Esophagus muscularis mucosa (tissue), 4 donors: ENCODE measurements at regions not wholly inside any gene's neighbourhood (a gene's known extent, or its start where the extent isn't known, plus 50 kb on each side); places are given as distances from the start of the nearest gene placed in this dataset.

Experiments used
- DNase-seq: peaks from one replicate; pipeline ENCODE4 v3.0.0-alpha.2; 2017; ENCODE audit errors: extremely low spot score
- H3K27ac ChIP-seq, 4 donors: fragments of 200-600 bp; sonication (generic); replicated peaks in 1 of 4; 1 replicate in 3 of 4; 2 replicates in 1 of 4; pipeline ENCODE4 v1.5.1; 2016 to 2019; ENCODE audit warnings: mild to moderate bottlenecking in 1 of 4
- H3K27me3 ChIP-seq, 4 donors: fragments of 200-600 bp; sonication (generic); one replicate each; pipeline versions ENCODE4 v1.5.1 to v1.6.0; 2016 to 2019
- H3K36me3 ChIP-seq, 4 donors: fragments of 200-600 bp; sonication (generic); one replicate each; pipeline ENCODE4 v1.5.1; 2016 to 2019
- H3K4me1 ChIP-seq, 4 donors: fragments of 200-600 bp; sonication (generic); one replicate each; pipeline ENCODE4 v1.5.1; 2016 to 2019
- H3K4me3 ChIP-seq, 4 donors: fragments of 200-600 bp; sonication (generic); 1 replicate in 2 of 4; 2 replicates in 2 of 4; pipeline ENCODE4 v1.5.1; 2016 to 2019; ENCODE audit warnings: mild to moderate bottlenecking in 4 of 4, moderate library complexity in 1 of 4
- H3K9me3 ChIP-seq, 4 donors: fragments of 200-600 bp; sonication (generic); 1 replicate in 3 of 4; 2 replicates in 1 of 4; pipeline ENCODE4 v1.5.1; 2016 to 2019
- CTCF ChIP-seq, 3 experiments: fragments of 200-600 bp in 2 of 3; fragments of 450-650 bp in 1 of 3; sonication (generic) in 2 of 3; IDR thresholded peaks; one replicate each; pipeline ENCODE4 v1.5.1; 2017 to 2019; ENCODE audit warnings: antibody characterized with exemption in 3 of 3, mild to moderate bottlenecking in 2 of 3, moderate library complexity in 1 of 3
- EP300 ChIP-seq: sonication (generic); formaldehyde crosslinking; IDR thresholded peaks from one replicate; pipeline ENCODE4 v1.6.1; 2017; ENCODE audit warnings: antibody characterized with exemption
- POLR2A ChIP-seq: fragments of 450-650 bp; IDR thresholded peaks from one replicate; pipeline ENCODE4 v1.6.1; 2017; ENCODE audit warnings: antibody characterized with exemption, moderate library complexity, mild to moderate bottlenecking, low read depth
- POLR2AphosphoS5 ChIP-seq, 2 donors: sonication (generic); formaldehyde crosslinking; IDR thresholded peaks; one replicate each; pipeline ENCODE4 v1.6.1; 2017; ENCODE audit warnings: antibody characterized with exemption in 2 of 2
- WGBS: methylation state at CpG from one replicate; pipeline ENCODE4 v1.1.5; 2018; 5-methylcytosine and 5-hydroxymethylcytosine counted together
- intact Hi-C: fragments of 100-400 bp; cut with DNase I; formaldehyde crosslinking; loops from one replicate; pipeline ENCODE4 v1.15.1; 2023

- peaks cover 0 to 5% (median 0%) of the 10 kb centered on the region in 4 donors for H3K27me3 ChIP-seq
- DNase-seq, result no peak
- H3K27ac ChIP-seq, result no peak overlapping the region
- no peaks in the 10 kb centered on the region for H3K9me3 ChIP-seq
- H3K4me1 ChIP-seq, result no peaks in the 10 kb centered on the region
- TF ChIP-seq EP300 (no peak), POLR2AphosphoS5 (IDR thresholded peaks at IDR 0.05) (no peak), POLR2A (no peak), CTCF (IDR thresholded peaks at IDR 0.05) (no peak)
- no peak overlapping the region for H3K4me3 ChIP-seq
- WGBS, result 84% methylated on average over 4 of the region's 4 CpGs
- no peaks in the 10 kb centered on the region for H3K36me3 ChIP-seq
- intact Hi-C loops, result no loop called here
These were observed 365.3 kb downstream of the REEP3 start for GRCh38 chr10:63886281-63887022.

GRCh38 chr10:63887023-63887589, 365.9 kb downstream of the REEP3 start:
- Histone ChIP-seq H3K27me3 (peaks cover 0 to 5% (median 0%) of the 10 kb centered on the region in 4 donors), H3K9me3 (no peaks in the 10 kb centered on the region), H3K4me3 (no peak overlapping the region), H3K36me3 (no peaks in the 10 kb centered on the region), H3K27ac (no peak overlapping the region), H3K4me1 (no peaks in the 10 kb centered on the region)
- DNase-seq, result no peak
- intact Hi-C loops, result no loop called here
- WGBS, result 58% methylated on average over 11 of the region's 11 CpGs
- no peak for TF ChIP-seq EP300
- no peak for TF ChIP-seq POLR2AphosphoS5 (IDR thresholded peaks at IDR 0.05)
- peak in 1 of 3 experiments; percentile 4 for TF ChIP-seq CTCF (IDR thresholded peaks at IDR 0.05)
- TF ChIP-seq POLR2A, result no peak

- peaks cover 0 to 5% (median 0%) of the 10 kb centered on the region in 4 donors for H3K27me3 ChIP-seq
- no peaks in the 10 kb centered on the region for H3K4me1 ChIP-seq
- intact Hi-C loops, result no loop called here
- no peak overlapping the region for H3K27ac ChIP-seq
- TF ChIP-seq CTCF (IDR thresholded peaks at IDR 0.05) (no peak), EP300 (no peak), POLR2A (no peak), POLR2AphosphoS5 (IDR thresholded peaks at IDR 0.05) (no peak)
- no peaks in the 10 kb centered on the region for H3K9me3 ChIP-seq
- no peak overlapping the region for H3K4me3 ChIP-seq
- no peaks in the 10 kb centered on the region for H3K36me3 ChIP-seq
- 94% methylated on average over 5 of the region's 5 CpGs for WGBS
- DNase-seq, result no peak
These were observed 366.6 kb downstream of the REEP3 start for GRCh38 chr10:63887600-63888370.

- intact Hi-C loops, result no loop called here
- no peak for DNase-seq
These were observed 368.6 kb downstream of the REEP3 start for GRCh38 chr10:63889803-63890202.

GRCh38 chr10:63896992-63897391, 375.8 kb downstream of the REEP3 start:
- WGBS, result 85% methylated on average over 5 of the region's 5 CpGs

More at GRCh38 chr10:63889803-63890202, 368.6 kb downstream of the REEP3 start:
- TF ChIP-seq EP300 (no peak), POLR2A (no peak)
- no peak overlapping the region for H3K27ac ChIP-seq
- no peaks in the 10 kb centered on the region for H3K9me3 ChIP-seq
- H3K36me3 ChIP-seq, result no peaks in the 10 kb centered on the region
- H3K4me1 ChIP-seq, result no peaks in the 10 kb centered on the region
- H3K27me3 ChIP-seq, result peaks cover 0 to 9% (median 0%) of the 10 kb centered on the region in 4 donors
- WGBS, result 64% methylated on average over 4 of the region's 4 CpGs
- no peak overlapping the region for H3K4me3 ChIP-seq

More at GRCh38 chr10:63896992-63897391, 375.8 kb downstream of the REEP3 start:
- no peak overlapping the region for H3K4me3 ChIP-seq
- no peak for DNase-seq
- H3K36me3 ChIP-seq, result no peaks in the 10 kb centered on the region
- peaks cover 0 to 4% (median 0%) of the 10 kb centered on the region in 4 donors for H3K27me3 ChIP-seq
- peaks cover 0 to 5% (median 0%) of the 10 kb centered on the region in 4 donors for H3K4me1 ChIP-seq
- no peak overlapping the region for H3K27ac ChIP-seq
- intact Hi-C loops, result no loop called here
- H3K9me3 ChIP-seq, result no peaks in the 10 kb centered on the region
- TF ChIP-seq POLR2AphosphoS5 (IDR thresholded peaks at IDR 0.05) (no peak), CTCF (IDR thresholded peaks at IDR 0.05) (no peak), EP300 (no peak), POLR2A (no peak)
